GM04503 (cell line): ENCODE measurements at regions not wholly inside any gene's neighbourhood (a gene's known extent, or its start where the extent isn't known, plus 50 kb on each side); places are given as distances from the start of the nearest gene placed in this dataset.

Source experiments
- DNase-seq: peaks from one replicate; pipeline ENCODE4 v3.0.0-alpha.2; 2012; ENCODE audit warnings: low read depth

GRCh38 chr12:127629066-127629820, 637.7 kb upstream of the TMEM132C start:
- DNase-seq: no peak

- no peak for DNase-seq
Measured at GRCh38 chr12:127632461-127632860, 634.5 kb upstream of the TMEM132C start.

- DNase-seq: no peak
Measured at GRCh38 chr12:127635838-127636237, 631.1 kb upstream of the TMEM132C start.

- no peak for DNase-seq
Measured at GRCh38 chr12:127636882-127637281, 630.1 kb upstream of the TMEM132C start.

- peak; percentile 84 for DNase-seq
Measured at GRCh38 chr12:127640181-127640886, 626.6 kb upstream of the TMEM132C start.

GRCh38 chr12:127642208-127642607, 624.8 kb upstream of the TMEM132C start:
- DNase-seq: no peak

GRCh38 chr12:127648321-127648720, 618.6 kb upstream of the TMEM132C start:
- no peak for DNase-seq

GRCh38 chr12:127649961-127650360, 617.0 kb upstream of the TMEM132C start:
- DNase-seq: no peak

- DNase-seq: no peak
Measured at GRCh38 chr12:127650626-127651025, 616.3 kb upstream of the TMEM132C start.

- DNase-seq: no peak
Measured at GRCh38 chr12:127652281-127652680, 614.7 kb upstream of the TMEM132C start.

GRCh38 chr12:127654383-127654985, 612.5 kb upstream of the TMEM132C start:
- DNase-seq: no peak

GRCh38 chr12:127655691-127656090, 611.3 kb upstream of the TMEM132C start:
- peak; percentile 82 for DNase-seq

- no peak for DNase-seq
Measured at GRCh38 chr12:127656266-127656665, 610.7 kb upstream of the TMEM132C start.

GRCh38 chr12:127657036-127657435, 609.9 kb upstream of the TMEM132C start:
- peak; percentile 44 for DNase-seq

GRCh38 chr12:127660961-127661360, 606.0 kb upstream of the TMEM132C start:
- no peak for DNase-seq

GRCh38 chr12:127663716-127664115, 603.3 kb upstream of the TMEM132C start:
- DNase-seq: no peak

- no peak for DNase-seq
Measured at GRCh38 chr12:127664901-127665300, 602.1 kb upstream of the TMEM132C start.

- DNase-seq: no peak
Measured at GRCh38 chr12:127667131-127667685, 599.8 kb upstream of the TMEM132C start.

- no peak for DNase-seq
Measured at GRCh38 chr12:127670294-127670693, 596.7 kb upstream of the TMEM132C start.

GRCh38 chr12:127670796-127671195, 596.2 kb upstream of the TMEM132C start:
- no peak for DNase-seq

- no peak for DNase-seq
Measured at GRCh38 chr12:127675936-127676335, 591.0 kb upstream of the TMEM132C start.

- peak; percentile 41 for DNase-seq
Measured at GRCh38 chr12:127677537-127678131, 589.3 kb upstream of the TMEM132C start.
